Endothelial cell (in vitro differentiated cells): ENCODE measurements at regions not wholly inside any gene's neighbourhood (a gene's known extent, or its start where the extent isn't known, plus 50 kb on each side); places are given as distances from the start of the nearest gene placed in this dataset.

Experiments
- DNase-seq: peaks from one replicate; pipeline ENCODE4 v3.0.0; 2021; ENCODE audit warnings: low spot score
- H3K27ac Mint-ChIP-seq: one replicate; pipeline ENCODE4 v1.8.0; 2021; ENCODE audit warnings: mixed read lengths, inconsistent platforms; ENCODE audit not compliant: unreplicated experiment
- H3K27me3 Mint-ChIP-seq: one replicate; pipeline ENCODE4 v1.8.0; 2021; ENCODE audit warnings: mild to moderate bottlenecking, moderate library complexity, mixed read lengths, inconsistent platforms; ENCODE audit not compliant: unreplicated experiment
- H3K36me3 Mint-ChIP-seq: one replicate; pipeline ENCODE4 v1.8.0; 2021; ENCODE audit warnings: mild to moderate bottlenecking, low read depth, mixed read lengths, inconsistent platforms; ENCODE audit not compliant: unreplicated experiment
- H3K4me1 Mint-ChIP-seq: one replicate; pipeline ENCODE4 v1.8.0; 2021; ENCODE audit warnings: mild to moderate bottlenecking, mixed read lengths, inconsistent platforms; ENCODE audit not compliant: unreplicated experiment
- H3K4me3 Mint-ChIP-seq: one replicate; pipeline ENCODE4 v1.8.0; 2021; ENCODE audit warnings: mild to moderate bottlenecking, mixed read lengths, inconsistent platforms; ENCODE audit not compliant: unreplicated experiment
- H3K9me3 Mint-ChIP-seq: one replicate; pipeline ENCODE4 v1.8.0; 2021; ENCODE audit warnings: mixed read lengths, inconsistent platforms; ENCODE audit not compliant: unreplicated experiment
- TF ChIP-seq, protein P1 (sequence below): fragments of 200-600 bp; sonication (generic); IDR thresholded peaks from one replicate; pipeline ENCODE4 v1.5.0; 2021; ENCODE audit warnings: antibody characterized with exemption; ENCODE audit not compliant: unreplicated experiment

DNA sequence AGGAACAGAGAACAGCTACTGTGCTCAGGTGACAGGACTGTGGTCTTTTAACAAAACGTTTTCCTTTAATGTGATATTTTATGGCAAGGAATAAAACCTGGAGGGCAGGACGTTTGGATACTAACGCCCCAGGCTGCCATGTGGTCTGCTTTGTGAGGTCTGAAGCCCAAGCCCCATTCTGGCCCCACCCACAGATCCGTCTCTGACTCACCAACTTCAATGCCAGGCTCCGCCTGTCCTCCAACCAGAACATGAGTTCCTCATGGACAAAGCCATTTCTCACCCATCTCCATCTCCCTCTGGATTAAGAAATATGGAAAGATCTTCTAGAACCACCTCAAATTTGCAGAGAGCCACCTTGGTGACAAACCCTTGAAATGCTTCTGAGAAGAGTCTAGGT is 148.8 kb downstream of the CRYBB2 start:
- TF ChIP-seq, protein P1, sequence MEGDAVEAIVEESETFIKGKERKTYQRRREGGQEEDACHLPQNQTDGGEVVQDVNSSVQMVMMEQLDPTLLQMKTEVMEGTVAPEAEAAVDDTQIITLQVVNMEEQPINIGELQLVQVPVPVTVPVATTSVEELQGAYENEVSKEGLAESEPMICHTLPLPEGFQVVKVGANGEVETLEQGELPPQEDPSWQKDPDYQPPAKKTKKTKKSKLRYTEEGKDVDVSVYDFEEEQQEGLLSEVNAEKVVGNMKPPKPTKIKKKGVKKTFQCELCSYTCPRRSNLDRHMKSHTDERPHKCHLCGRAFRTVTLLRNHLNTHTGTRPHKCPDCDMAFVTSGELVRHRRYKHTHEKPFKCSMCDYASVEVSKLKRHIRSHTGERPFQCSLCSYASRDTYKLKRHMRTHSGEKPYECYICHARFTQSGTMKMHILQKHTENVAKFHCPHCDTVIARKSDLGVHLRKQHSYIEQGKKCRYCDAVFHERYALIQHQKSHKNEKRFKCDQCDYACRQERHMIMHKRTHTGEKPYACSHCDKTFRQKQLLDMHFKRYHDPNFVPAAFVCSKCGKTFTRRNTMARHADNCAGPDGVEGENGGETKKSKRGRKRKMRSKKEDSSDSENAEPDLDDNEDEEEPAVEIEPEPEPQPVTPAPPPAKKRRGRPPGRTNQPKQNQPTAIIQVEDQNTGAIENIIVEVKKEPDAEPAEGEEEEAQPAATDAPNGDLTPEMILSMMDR = no peak
- Mint-ChIP-seq H3K27ac (peak overlapping the region; percentile 5), H3K4me3 (peak overlapping the region; percentile 21), H3K4me1 (peaks cover 37% of the 10 kb centered on the region), H3K9me3 (no peaks in the 10 kb centered on the region), H3K27me3 (peaks cover 17% of the 10 kb centered on the region), H3K36me3 (peaks cover 11% of the 10 kb centered on the region)
- no peak for DNase-seq

DNA sequence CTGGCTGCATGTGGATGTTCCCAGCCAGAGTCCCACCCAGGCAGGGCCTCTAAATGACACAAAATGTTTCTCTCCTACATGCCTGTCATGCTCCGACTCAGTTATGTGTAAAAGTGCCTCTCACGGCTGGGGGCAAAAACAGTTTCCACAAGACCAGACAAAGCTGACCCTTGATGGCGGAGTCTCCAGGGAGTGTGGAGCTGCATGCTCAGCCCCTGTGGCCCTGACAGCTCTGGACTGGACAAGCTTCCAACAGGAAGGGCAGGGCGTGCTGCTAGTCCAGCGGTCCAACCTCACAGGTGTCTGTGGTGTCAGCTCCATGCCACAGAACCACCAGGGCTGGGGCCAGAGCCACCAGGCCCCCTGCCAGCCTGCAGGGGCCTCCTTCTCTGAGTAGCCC is 149.6 kb downstream of the CRYBB2 start:
- Mint-ChIP-seq H3K4me3 (no peak overlapping the region), H3K9me3 (no peaks in the 10 kb centered on the region), H3K27me3 (peaks cover 15% of the 10 kb centered on the region), H3K27ac (no peak overlapping the region), H3K4me1 (peaks cover 37% of the 10 kb centered on the region), H3K36me3 (peaks cover 8% of the 10 kb centered on the region)
- no peak for DNase-seq
- TF ChIP-seq, protein P1 = no peak

DNA sequence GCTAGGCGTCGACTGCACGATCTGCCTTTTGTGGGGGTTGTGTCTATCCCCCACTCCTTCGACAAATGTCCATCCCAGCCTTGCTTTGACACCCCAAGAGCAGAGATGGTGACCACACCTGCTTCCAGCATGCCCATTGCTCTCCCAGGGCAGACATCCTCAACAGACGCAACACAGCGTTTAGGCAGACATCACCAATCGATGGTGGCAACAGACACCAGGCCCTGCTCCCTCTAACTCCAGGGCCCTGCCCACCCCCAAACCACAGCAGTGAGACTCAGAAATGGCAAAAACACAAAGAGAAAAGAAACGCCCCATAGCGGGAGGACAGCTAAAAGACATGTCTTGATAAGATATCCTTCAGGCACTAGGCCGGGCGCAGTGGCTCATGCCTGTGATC is 150.9 kb downstream of the CRYBB2 start:
- Mint-ChIP-seq H3K27me3 (peaks cover 20% of the 10 kb centered on the region), H3K4me1 (peaks cover 34% of the 10 kb centered on the region), H3K27ac (no peak overlapping the region), H3K9me3 (no peaks in the 10 kb centered on the region), H3K4me3 (no peak overlapping the region), H3K36me3 (peaks cover 8% of the 10 kb centered on the region)
- TF ChIP-seq, protein P1 = no peak
- DNase-seq = no peak

DNA sequence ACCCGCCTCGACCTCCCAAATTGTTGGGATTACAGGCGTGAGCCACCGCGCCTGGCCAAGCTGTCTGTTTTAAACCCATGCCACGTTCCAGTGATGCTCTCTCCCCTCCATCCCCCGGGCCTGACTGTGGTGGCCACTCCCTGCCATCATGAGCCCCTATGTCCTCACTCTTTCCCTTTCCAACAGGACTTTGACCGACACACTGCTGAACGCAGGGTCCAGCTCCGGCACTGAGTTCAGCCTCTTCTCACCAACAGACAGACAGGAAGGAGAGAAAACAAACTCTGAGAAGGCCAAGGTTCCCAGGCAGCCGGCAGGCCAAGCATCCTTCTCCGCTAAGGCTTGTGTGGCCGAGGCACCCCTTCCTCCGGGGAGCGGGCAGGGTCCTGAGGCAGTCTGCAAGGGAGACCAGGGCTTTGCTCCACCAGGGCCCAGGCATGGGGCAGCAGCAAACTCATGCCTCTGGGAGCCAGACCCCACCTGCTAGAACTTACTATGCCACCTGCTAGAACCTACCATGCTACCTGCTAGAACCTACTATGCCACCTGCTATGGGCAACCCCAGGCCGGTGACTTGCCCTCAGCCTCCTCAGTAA is 152.7 kb downstream of the CRYBB2 start:
- DNase-seq = no peak
- Mint-ChIP-seq H3K9me3 (no peaks in the 10 kb centered on the region), H3K4me3 (no peak overlapping the region), H3K4me1 (peaks cover 20% of the 10 kb centered on the region), H3K27me3 (peaks cover 20% of the 10 kb centered on the region), H3K27ac (no peak overlapping the region), H3K36me3 (peaks cover 8% of the 10 kb centered on the region)
- TF ChIP-seq, protein P1 = no peak

DNA sequence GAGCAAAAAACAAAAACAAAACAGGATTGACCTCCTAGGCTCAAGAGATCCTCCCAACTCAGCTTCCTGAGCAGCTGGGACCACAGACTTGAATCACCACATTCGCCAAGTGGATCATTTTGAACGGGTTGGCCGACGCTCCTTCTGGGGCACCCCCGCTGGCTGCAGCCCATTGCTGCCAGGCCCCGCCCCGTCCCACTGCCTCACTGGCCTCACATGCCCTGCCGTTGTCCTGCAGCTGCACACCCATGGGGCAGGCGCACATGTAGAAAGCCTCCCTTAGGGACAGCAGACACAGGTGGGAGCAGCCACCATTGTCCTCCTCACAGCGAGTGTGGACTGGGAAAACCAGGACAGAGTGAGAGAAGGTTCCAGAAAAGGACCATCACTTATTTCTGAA is 154.5 kb downstream of the CRYBB2 start:
- H3K4me3 Mint-ChIP-seq = no peak overlapping the region
- no peak for DNase-seq
- TF ChIP-seq, protein P1 = no peak
- H3K36me3 Mint-ChIP-seq = peaks cover 5% of the 10 kb centered on the region
- peaks cover 5% of the 10 kb centered on the region for H3K4me1 Mint-ChIP-seq
- H3K9me3 Mint-ChIP-seq = no peaks in the 10 kb centered on the region
- H3K27ac Mint-ChIP-seq = no peak overlapping the region
- peaks cover 12% of the 10 kb centered on the region for H3K27me3 Mint-ChIP-seq
